Lower leg skin (tissue), 4 donors: ENCODE measurements at regions not wholly inside any gene's neighbourhood (a gene's known extent, or its start where the extent isn't known, plus 50 kb on each side); places are given as distances from the start of the nearest gene placed in this dataset.

Source experiments
- DNase-seq, 2 donors: peaks; one replicate each; pipeline ENCODE4 v3.0.0-alpha.2; 2019; ENCODE audit warnings: low spot score in 2 of 2
- H3K4me3 ChIP-seq: fragments of 200-600 bp; sonication (generic); 2 replicates; pipeline ENCODE4 v1.5.1; 2017; ENCODE audit warnings: mild to moderate bottlenecking, low read depth; ENCODE audit not compliant: poor library complexity, severe bottlenecking
- CTCF ChIP-seq, 3 donors: fragments of 450-650 bp; IDR thresholded peaks; one replicate each; pipeline ENCODE4 v1.5.1; 2016; ENCODE audit warnings: antibody characterized with exemption in 3 of 3, mild to moderate bottlenecking in 3 of 3, moderate library complexity in 2 of 3
- POLR2A ChIP-seq, 2 donors: fragments of 450-650 bp; IDR thresholded peaks; one replicate each; pipeline ENCODE4 v1.6.1; 2016 to 2017; ENCODE audit warnings: antibody characterized with exemption in 2 of 2, mild to moderate bottlenecking in 1 of 2, moderate library complexity in 1 of 2
- WGBS, 2 donors: methylation state at CpG; one replicate each; pipeline ENCODE4 v1.1.5; 2018; 5-methylcytosine and 5-hydroxymethylcytosine counted together
- intact Hi-C: fragments of 100-400 bp; cut with DNase I; formaldehyde crosslinking; loops from one replicate; pipeline ENCODE4 v1.15.0; 2023; ENCODE audit warnings: low total_unique reads

- TF ChIP-seq CTCF (IDR thresholded peaks at IDR 0.05) (no peak), POLR2A (IDR thresholded peaks at IDR 0.05) (no peak)
- no peak overlapping the region for H3K4me3 ChIP-seq
- intact Hi-C loops = no loop called here
- 75 to 79% methylated on average over 13 of the region's 13 CpGs for WGBS, 2 donors
- DNase-seq = no peak
Observed at GRCh38 chr11:31875866-31876560, 64.9 kb upstream of the PAX6 start.

DNA sequence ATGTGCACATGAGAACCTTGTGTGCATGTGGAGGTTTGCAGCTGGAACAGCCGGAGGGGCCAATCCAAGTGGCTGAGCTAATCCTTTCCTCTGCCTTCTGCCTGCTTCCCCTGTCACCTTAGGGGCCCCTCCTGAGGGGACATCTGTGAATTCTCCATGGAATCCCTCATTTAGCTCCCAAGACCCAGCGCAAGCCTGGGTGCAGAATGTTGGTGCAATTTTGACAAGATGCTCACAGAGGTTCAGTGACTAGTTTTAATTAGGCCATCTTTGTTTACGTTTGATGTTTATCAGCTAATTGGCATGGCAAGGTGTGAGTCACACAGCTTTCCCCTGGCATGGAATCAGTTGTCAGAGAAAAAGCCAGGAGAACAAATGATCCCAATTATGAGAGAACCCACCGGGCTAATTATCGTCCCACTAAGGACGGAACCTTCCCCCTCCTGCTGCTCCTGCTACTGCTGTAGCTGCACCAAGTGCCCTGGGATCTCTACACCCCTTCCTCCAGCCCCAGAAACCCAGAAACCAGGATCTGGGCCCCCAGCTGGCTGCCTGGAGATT lies 63.6 kb upstream of the PAX6 start:
- intact Hi-C loops = no loop called here
- DNase-seq = peak in 1 of 2 donors; percentile 17
- TF ChIP-seq CTCF (IDR thresholded peaks at IDR 0.05) (no peak), POLR2A (IDR thresholded peaks at IDR 0.05) (no peak)
- H3K4me3 ChIP-seq = no peak overlapping the region
- WGBS, 2 donors = 22 to 29% methylated on average over 6 of the region's 6 CpGs

GRCh38 chr11:31873124-31873523 lies 62.0 kb upstream of the PAX6 start:
- intact Hi-C loops = no loop called here
- 37 to 49% methylated on average over 2 of the region's 2 CpGs for WGBS, 2 donors
- DNase-seq = no peak
- TF ChIP-seq POLR2A (IDR thresholded peaks at IDR 0.05) (no peak), CTCF (IDR thresholded peaks at IDR 0.05) (no peak)
- no peak overlapping the region for H3K4me3 ChIP-seq

- H3K4me3 ChIP-seq = no peak overlapping the region
- no peak for TF ChIP-seq POLR2A (IDR thresholded peaks at IDR 0.05)
- no peak for TF ChIP-seq CTCF (IDR thresholded peaks at IDR 0.05)
- 67 to 77% methylated on average over 3 of the region's 3 CpGs for WGBS, 2 donors
- no peak for DNase-seq
- intact Hi-C loops = no loop called here
Observed at GRCh38 chr11:31872076-31872443, 60.9 kb upstream of the PAX6 start.

- intact Hi-C loops = no loop called here
Observed at GRCh38 chr11:31871310-31872075, 60.4 kb upstream of the PAX6 start.

More at GRCh38 chr11:31871310-31872075, 60.4 kb upstream of the PAX6 start:
- no peak for DNase-seq
- TF ChIP-seq POLR2A (IDR thresholded peaks at IDR 0.05) = no peak
- no peak for TF ChIP-seq CTCF (IDR thresholded peaks at IDR 0.05)
- WGBS, 2 donors = 47 to 62% methylated on average over 8 to 10 of the region's 10 CpGs
- H3K4me3 ChIP-seq = no peak overlapping the region
